ENCODE measurements at regions not wholly inside any gene's neighbourhood (a gene's known extent, or its start where the extent isn't known, plus 50 kb on each side); places are given as distances from the start of the nearest gene placed in this dataset.

GRCh38 chr5:4924577-4924976 lies 215.6 kb upstream of the ADAMTS16 start:
- DNase-seq: no peak

GRCh38 chr5:4927097-4927496 lies 213.0 kb upstream of the ADAMTS16 start:
- no peak for DNase-seq

GRCh38 chr5:4928409-4928808 lies 211.7 kb upstream of the ADAMTS16 start:
- no peak for DNase-seq

- DNase-seq: no peak
Observed at GRCh38 chr5:4929092-4929655, 211.0 kb upstream of the ADAMTS16 start.

GRCh38 chr5:4939042-4939781 lies 200.9 kb upstream of the ADAMTS16 start:
- no peak for DNase-seq

GRCh38 chr5:4941161-4941560 lies 199.0 kb upstream of the ADAMTS16 start:
- DNase-seq: no peak

- no peak for DNase-seq
Observed at GRCh38 chr5:4941957-4942830, 197.9 kb upstream of the ADAMTS16 start.

GRCh38 chr5:4942831-4943178 lies 197.3 kb upstream of the ADAMTS16 start:
- DNase-seq: no peak

- no peak for DNase-seq
Observed at GRCh38 chr5:4945296-4945695, 194.8 kb upstream of the ADAMTS16 start.

GRCh38 chr5:4947106-4947505 lies 193.0 kb upstream of the ADAMTS16 start:
- no peak for DNase-seq

- DNase-seq: no peak
Observed at GRCh38 chr5:4947893-4948536, 192.1 kb upstream of the ADAMTS16 start.

- no peak for DNase-seq
Observed at GRCh38 chr5:4949108-4949507, 191.0 kb upstream of the ADAMTS16 start.

GRCh38 chr5:4953576-4953975 lies 186.6 kb upstream of the ADAMTS16 start:
- DNase-seq: no peak

- DNase-seq: no peak
Observed at GRCh38 chr5:4954048-4954447, 186.1 kb upstream of the ADAMTS16 start.

GRCh38 chr5:4963265-4963664 lies 176.9 kb upstream of the ADAMTS16 start:
- no peak for DNase-seq

- DNase-seq: no peak
Observed at GRCh38 chr5:4969351-4969750, 170.8 kb upstream of the ADAMTS16 start.

- DNase-seq: no peak
Observed at GRCh38 chr5:4970171-4970570, 170.0 kb upstream of the ADAMTS16 start.

GRCh38 chr5:4976902-4977301 lies 163.2 kb upstream of the ADAMTS16 start:
- DNase-seq: no peak

GRCh38 chr5:4977416-4978110 lies 162.6 kb upstream of the ADAMTS16 start:
- no peak for DNase-seq

- DNase-seq: no peak
Observed at GRCh38 chr5:4980201-4980600, 159.9 kb upstream of the ADAMTS16 start.

GRCh38 chr5:4981608-4982007 lies 158.5 kb upstream of the ADAMTS16 start:
- no peak for DNase-seq

GRCh38 chr5:4983701-4984100 lies 156.4 kb upstream of the ADAMTS16 start:
- DNase-seq: no peak

GRCh38 chr5:4984461-4984860 lies 155.7 kb upstream of the ADAMTS16 start:
- no peak for DNase-seq
